ENCODE measurements at regions not wholly inside any gene's neighbourhood (a gene's known extent, or its start where the extent isn't known, plus 50 kb on each side); places are given as distances from the start of the nearest gene placed in this dataset.
A peak's percentile ranks its signal among the peaks of the same experiment; 100 is the strongest.

DNA sequence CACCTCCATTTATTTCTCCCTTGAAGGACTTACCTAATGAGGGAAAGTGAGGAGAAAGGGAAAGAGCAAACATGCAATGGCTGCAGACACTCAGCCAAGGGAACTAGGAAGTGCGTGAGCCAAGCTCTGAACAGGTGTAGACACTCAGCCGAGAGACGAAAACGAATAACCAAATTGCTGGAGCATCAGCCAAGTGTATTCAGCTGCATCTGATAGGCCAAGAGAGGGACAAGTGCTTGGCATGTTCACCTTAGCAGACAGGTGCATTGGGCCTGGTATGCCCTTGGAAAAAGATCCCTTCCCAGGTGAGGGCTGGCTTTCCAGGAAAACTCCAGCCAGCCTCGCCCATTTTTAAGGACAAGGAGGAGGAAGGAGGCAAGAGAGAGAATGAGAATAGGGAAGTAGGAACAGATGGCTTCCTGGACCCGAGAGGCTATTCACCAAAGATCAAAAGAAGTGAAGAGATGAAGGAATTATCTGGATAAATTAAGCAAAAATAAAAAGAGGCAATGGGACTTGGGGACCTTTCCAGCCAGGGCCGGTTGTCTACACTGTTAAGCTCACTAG lies 184.7 kb downstream of the TOMM20 start:
- ATAC-seq: no peak
- no peak for TF ChIP-seq POLR2A (IDR thresholded peaks at IDR 0.05)
- TF ChIP-seq, protein P1, sequence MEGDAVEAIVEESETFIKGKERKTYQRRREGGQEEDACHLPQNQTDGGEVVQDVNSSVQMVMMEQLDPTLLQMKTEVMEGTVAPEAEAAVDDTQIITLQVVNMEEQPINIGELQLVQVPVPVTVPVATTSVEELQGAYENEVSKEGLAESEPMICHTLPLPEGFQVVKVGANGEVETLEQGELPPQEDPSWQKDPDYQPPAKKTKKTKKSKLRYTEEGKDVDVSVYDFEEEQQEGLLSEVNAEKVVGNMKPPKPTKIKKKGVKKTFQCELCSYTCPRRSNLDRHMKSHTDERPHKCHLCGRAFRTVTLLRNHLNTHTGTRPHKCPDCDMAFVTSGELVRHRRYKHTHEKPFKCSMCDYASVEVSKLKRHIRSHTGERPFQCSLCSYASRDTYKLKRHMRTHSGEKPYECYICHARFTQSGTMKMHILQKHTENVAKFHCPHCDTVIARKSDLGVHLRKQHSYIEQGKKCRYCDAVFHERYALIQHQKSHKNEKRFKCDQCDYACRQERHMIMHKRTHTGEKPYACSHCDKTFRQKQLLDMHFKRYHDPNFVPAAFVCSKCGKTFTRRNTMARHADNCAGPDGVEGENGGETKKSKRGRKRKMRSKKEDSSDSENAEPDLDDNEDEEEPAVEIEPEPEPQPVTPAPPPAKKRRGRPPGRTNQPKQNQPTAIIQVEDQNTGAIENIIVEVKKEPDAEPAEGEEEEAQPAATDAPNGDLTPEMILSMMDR (IDR thresholded peaks at IDR 0.05): no peak
- no peak overlapping the region for H3K27ac ChIP-seq
- no peaks in the 10 kb centered on the region for H3K36me3 ChIP-seq
- intact Hi-C loops (cut with DNase I): loop anchor here in 1 of 2 donors (10.0 kb wide), 1 partner anchor 59 kb away; no protein-coding TSS in a partner anchor
- H3K9me3 ChIP-seq: no peaks in the 10 kb centered on the region
- DNase-seq: peak in 1 of 3 donors; percentile 36
- H3K4me3 ChIP-seq: no peak overlapping the region
- WGBS (ENCODE audit: insufficient coverage, low coverage, low lambda C conversion rate, missing lambda C conversion rate): 74% methylated on average over 6 of the region's 7 CpGs
- H3K4me1 ChIP-seq: no peaks in the 10 kb centered on the region
- H3K27me3 ChIP-seq: no peaks in the 10 kb centered on the region

DNA sequence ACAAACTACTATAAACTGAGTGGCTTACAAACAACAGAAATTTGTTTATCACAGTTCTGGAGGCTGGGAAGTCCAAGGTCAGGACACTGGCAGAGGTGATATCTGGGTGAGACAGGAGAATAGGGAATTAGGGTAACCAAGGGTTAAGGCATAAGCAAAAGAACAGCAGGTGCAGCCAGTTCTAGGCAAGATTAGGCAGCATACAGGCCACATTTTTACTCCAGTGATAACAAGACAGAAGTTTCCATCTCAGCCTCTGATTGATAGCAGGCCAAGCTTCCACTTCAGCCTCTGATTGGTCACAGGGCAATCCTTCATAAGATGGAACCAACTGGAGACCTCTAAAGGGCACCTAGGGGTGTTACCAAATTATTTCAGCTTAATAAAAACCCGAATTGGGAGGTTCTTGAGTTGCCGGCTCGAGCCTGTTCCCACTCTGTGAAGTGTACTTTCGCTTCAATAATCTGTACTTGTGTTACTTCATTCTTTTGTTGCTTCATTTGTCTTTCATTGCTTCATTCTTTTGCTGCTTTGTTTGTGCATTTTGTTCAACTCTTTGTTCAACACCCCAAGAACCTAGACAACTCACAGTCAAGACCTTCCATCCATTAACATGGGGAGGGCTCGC lies 185.6 kb downstream of the TOMM20 start:
- ATAC-seq (no peak), DNase-seq (no peak)
- no peaks in the 10 kb centered on the region for H3K4me1 ChIP-seq
- no peaks in the 10 kb centered on the region for H3K9me3 ChIP-seq
- TF ChIP-seq, protein P1 (IDR thresholded peaks at IDR 0.05): no peak
- TF ChIP-seq POLR2A (IDR thresholded peaks at IDR 0.05): no peak
- H3K27me3 ChIP-seq: no peaks in the 10 kb centered on the region
- intact Hi-C loops (cut with DNase I): loop anchor here in 1 of 2 donors (10.0 kb wide), 1 partner anchor 58 kb away; no protein-coding TSS in a partner anchor
- H3K4me3 ChIP-seq: no peak overlapping the region
- WGBS (ENCODE audit: insufficient coverage, low coverage, low lambda C conversion rate, missing lambda C conversion rate): 76% methylated on average over 5 of the region's 5 CpGs
- no peak overlapping the region for H3K27ac ChIP-seq
- no peaks in the 10 kb centered on the region for H3K36me3 ChIP-seq

DNA sequence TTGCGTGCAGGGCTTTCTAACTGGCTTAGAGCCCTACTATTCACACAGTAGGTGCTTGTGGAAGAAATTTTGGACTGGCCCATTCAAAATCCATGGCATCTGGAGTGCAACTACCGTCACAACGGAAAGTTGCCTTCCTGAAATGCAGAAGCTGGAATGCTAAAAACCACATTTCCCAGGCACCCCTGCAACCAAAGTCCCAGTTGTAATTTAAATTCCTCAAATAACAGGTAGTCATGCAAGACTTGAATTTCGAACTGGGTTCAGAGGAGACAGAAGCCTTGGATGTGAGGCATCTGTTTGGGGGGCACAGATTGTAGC lies 186.7 kb downstream of the TOMM20 start:
- no peak overlapping the region for H3K4me3 ChIP-seq
- no peak for ATAC-seq
- H3K27me3 ChIP-seq: no peaks in the 10 kb centered on the region
- TF ChIP-seq, protein P1 (IDR thresholded peaks at IDR 0.05): no peak
- TF ChIP-seq POLR2A (IDR thresholded peaks at IDR 0.05): no peak
- H3K36me3 ChIP-seq: no peaks in the 10 kb centered on the region
- no peaks in the 10 kb centered on the region for H3K4me1 ChIP-seq
- peak in 1 of 3 donors; percentile 15 for DNase-seq
- no peaks in the 10 kb centered on the region for H3K9me3 ChIP-seq
- intact Hi-C loops (cut with DNase I): loop anchor here in 1 of 2 donors (10.0 kb wide), 1 partner anchor 57 kb away; no protein-coding TSS in a partner anchor
- no peak overlapping the region for H3K27ac ChIP-seq
- 67% methylated on average over 3 of the region's 4 CpGs for WGBS (ENCODE audit: insufficient coverage, low coverage, low lambda C conversion rate, missing lambda C conversion rate)

DNA sequence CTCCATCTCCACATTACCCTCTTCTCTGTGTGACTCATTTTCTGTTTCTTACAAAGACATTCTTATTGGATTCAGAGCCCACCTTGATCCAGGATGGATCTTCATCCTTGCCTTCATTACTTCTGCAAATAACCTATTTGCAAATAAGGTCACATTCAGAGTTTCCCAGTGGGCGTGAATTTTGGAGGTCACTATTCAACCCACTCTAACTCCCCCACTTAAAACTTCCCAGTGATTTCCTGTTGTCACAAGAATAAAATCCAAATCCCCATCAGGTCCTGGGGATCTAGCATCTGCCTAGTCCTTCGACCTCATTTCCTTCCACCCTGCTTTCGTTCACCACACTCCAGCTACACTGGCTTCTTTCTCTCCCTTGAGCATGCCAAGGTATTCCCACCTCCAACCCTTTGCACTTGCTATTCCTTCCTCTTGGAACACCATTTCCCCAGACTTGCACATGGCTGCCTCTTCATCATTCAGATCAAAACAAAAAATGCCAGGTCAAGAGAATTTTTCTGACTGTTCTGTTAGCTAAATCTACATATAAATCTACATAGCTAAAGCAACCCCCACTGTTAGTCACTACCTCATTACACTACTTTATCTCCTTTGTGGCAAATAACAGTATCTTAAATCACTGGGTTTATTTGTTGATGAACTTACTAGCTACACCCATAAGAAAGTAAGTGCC lies 187.2 kb downstream of the TOMM20 start:
- H3K9me3 ChIP-seq: no peaks in the 10 kb centered on the region
- H3K4me3 ChIP-seq: no peak overlapping the region
- H3K4me1 ChIP-seq: no peaks in the 10 kb centered on the region
- H3K36me3 ChIP-seq: no peaks in the 10 kb centered on the region
- H3K27ac ChIP-seq: no peak overlapping the region
- DNase-seq (no peak), ATAC-seq (no peak)
- WGBS (ENCODE audit: insufficient coverage, low coverage, low lambda C conversion rate, missing lambda C conversion rate): 80% methylated on average over 1 of the region's 3 CpGs
- no peaks in the 10 kb centered on the region for H3K27me3 ChIP-seq
- TF ChIP-seq, protein P1 (IDR thresholded peaks at IDR 0.05): no peak
- no peak for TF ChIP-seq POLR2A (IDR thresholded peaks at IDR 0.05)
- intact Hi-C loops (cut with DNase I): loop anchor here in 1 of 2 donors (10.0 kb wide), 1 partner anchor 57 kb away; no protein-coding TSS in a partner anchor
